PC-9 (cell line): ENCODE measurements at regions not wholly inside any gene's neighbourhood (a gene's known extent, or its start where the extent isn't known, plus 50 kb on each side); places are given as distances from the start of the nearest gene placed in this dataset.

ENCODE experiments used
- BruUV-seq: library from RNA; stranded (reverse); fragments of 400-500 nt; replicated peaks from 2 replicates; lab custom pipeline; 2021; lab: Mats Ljungman, UMichigan
- CTCF ChIA-PET: fragments of 300-600 bp; sonication (Branson Sonifier 250); formaldehyde crosslinking; loops from one replicate; lab custom pipeline; 2022; ENCODE audit warnings: antibody characterized with exemption; lab: Charles Lee
- POLR2A ChIA-PET: fragments of 300-600 bp; sonication (Branson Sonifier 250); formaldehyde crosslinking; loops from one replicate; lab custom pipeline; 2022; ENCODE audit warnings: antibody characterized with exemption; ENCODE audit not compliant: unreplicated experiment; lab: Charles Lee
- DNase-seq, 2 experiments: peaks; one replicate each; pipeline versions ENCODE4 v3.0.0 to v3.0.0-alpha.2; 2015 to 2022; ENCODE audit warnings: mixed read lengths in 1 of 2
- H2AFZ ChIP-seq: fragments of 200-600 bp; sonication (generic); 2 replicates; pipeline ENCODE4 v1.8.1; 2017; ENCODE audit warnings: antibody characterized with exemption
- H3F3A ChIP-seq: fragments of 200-600 bp; sonication (generic); 2 replicates; pipeline ENCODE4 v1.8.1; 2017; ENCODE audit warnings: antibody characterized with exemption, mild to moderate bottlenecking, low read depth; ENCODE audit not compliant: insufficient read depth
- H3K27ac ChIP-seq: fragments of 200-600 bp; sonication (generic); 2 replicates; pipeline ENCODE4 v1.6.1; 2016; ENCODE audit warnings: mixed run types
- H3K27me3 ChIP-seq: fragments of 200-600 bp; sonication (generic); 2 replicates; pipeline ENCODE4 v1.6.1; 2016; ENCODE audit warnings: low read depth, mixed run types; ENCODE audit not compliant: insufficient read depth
- H3K36me3 ChIP-seq: fragments of 200-600 bp; sonication (generic); 2 replicates; pipeline ENCODE4 v1.6.1; 2016; ENCODE audit warnings: low read depth, mixed run types
- H3K4me1 ChIP-seq: fragments of 200-600 bp; sonication (generic); replicated peaks from 2 replicates; pipeline ENCODE4 v1.6.1; 2016; ENCODE audit warnings: mixed run types; ENCODE audit not compliant: insufficient read depth
- H3K4me2 ChIP-seq: fragments of 200-600 bp; sonication (generic); 2 replicates; pipeline ENCODE4 v1.6.1; 2017; ENCODE audit warnings: mixed run types
- H3K4me3 ChIP-seq: fragments of 200-600 bp; sonication (generic); 2 replicates; pipeline ENCODE4 v1.6.1; 2016; ENCODE audit warnings: mixed run types
- H3K79me2 ChIP-seq: fragments of 200-600 bp; sonication (generic); 2 replicates; pipeline ENCODE4 v1.6.1; 2017; ENCODE audit warnings: low read depth, mixed run types
- H3K9me2 ChIP-seq: fragments of 200-600 bp; sonication (generic); 2 replicates; pipeline ENCODE4 v1.8.1; 2017; ENCODE audit warnings: mild to moderate bottlenecking; ENCODE audit not compliant: insufficient read depth
- H3K9me3 ChIP-seq: fragments of 200-600 bp; sonication (generic); 2 replicates; pipeline ENCODE4 v1.8.1; 2016; ENCODE audit warnings: low read depth; ENCODE audit not compliant: insufficient read depth
- H4K20me1 ChIP-seq: fragments of 200-600 bp; sonication (generic); 2 replicates; pipeline ENCODE4 v1.8.1; 2017; ENCODE audit not compliant: insufficient read depth
- CTCF ChIP-seq: fragments of 200-600 bp; sonication (generic); conservative IDR thresholded peaks from 2 replicates; pipeline ENCODE4 v1.6.1; 2017; ENCODE audit warnings: mixed run types, antibody characterized with exemption, mild to moderate bottlenecking, moderate library complexity
- EZH2 ChIP-seq: fragments of 200-600 bp; sonication (generic); IDR thresholded peaks from 2 replicates; pipeline ENCODE4 v1.8.0; 2017; ENCODE audit warnings: antibody characterized with exemption, low read depth
- intact Hi-C: fragments of 100-400 bp; cut with micrococcal nuclease; formaldehyde crosslinking; loops from one replicate; pipeline ENCODE4 v1.10.0; 2022; ENCODE audit not compliant: unreplicated experiment

- TF ChIP-seq EZH2, result no peak
- TF ChIP-seq CTCF, result no peak
- Histone ChIP-seq H3K27me3 (no peaks in the 10 kb centered on the region), H2AFZ (no peak overlapping the region), H3K4me2 (no peak overlapping the region), H3K27ac (no peak overlapping the region), H3K9me2 (no peaks in the 10 kb centered on the region), H3K79me2 (no peaks in the 10 kb centered on the region), H3K4me3 (no peak overlapping the region), H3F3A (peaks cover 4% of the 10 kb centered on the region), H3K4me1 (peaks cover 11% of the 10 kb centered on the region), H4K20me1 (no peaks in the 10 kb centered on the region), H3K36me3 (no peaks in the 10 kb centered on the region), H3K9me3 (no peaks in the 10 kb centered on the region; the same call in 1 of the 2 replicates)
- POLR2A ChIA-PET, result interaction anchor here (0.6 kb wide), 1 partner anchor 236 kb away, joined by 4 read pairs; no protein-coding TSS in a partner anchor
- intact Hi-C loops, result no loop called here
- no TSS peak for BruUV-seq
- CTCF ChIA-PET, result no interaction called here
- no peak for DNase-seq
Measured at GRCh38 chr9:21570643-21571275, 88.6 kb upstream of the IFNE start.

GRCh38 chr9:21574261-21574660 is 92.1 kb upstream of the IFNE start:
- H3K79me2 ChIP-seq, result no peaks in the 10 kb centered on the region

More at GRCh38 chr9:21574261-21574660, 92.1 kb upstream of the IFNE start:
- Histone ChIP-seq H3K4me1 (peaks cover 28% of the 10 kb centered on the region), H3F3A (peaks cover 20% of the 10 kb centered on the region), H3K27ac (no peak overlapping the region), H2AFZ (no peak overlapping the region), H3K27me3 (no peaks in the 10 kb centered on the region), H3K4me2 (no peak overlapping the region), H4K20me1 (no peaks in the 10 kb centered on the region), H3K9me2 (no peaks in the 10 kb centered on the region), H3K4me3 (no peak overlapping the region), H3K36me3 (no peaks in the 10 kb centered on the region), H3K9me3 (no peaks in the 10 kb centered on the region; the same call in 1 of the 2 replicates)
- ChIA-PET POLR2A (no interaction called here), CTCF (no interaction called here)
- TF ChIP-seq EZH2 (no peak), CTCF (no peak)
- intact Hi-C loops, result no loop called here
- DNase-seq, result no peak
- no TSS peak for BruUV-seq
